PC-3 (cell line): ENCODE measurements at regions not wholly inside any gene's neighbourhood (a gene's known extent, or its start where the extent isn't known, plus 50 kb on each side); places are given as distances from the start of the nearest gene placed in this dataset.

Experiments
- ATAC-seq: fragments of 200-7000 bp; cut with Tn5 transposase; 2 replicates; pipeline ENCODE4 v1.9.1; 2020; ENCODE audit warnings: mild to moderate bottlenecking, moderate library complexity
- BruUV-seq: library from RNA; stranded (reverse); fragments of 400-500 nt; replicated peaks from 2 replicates; lab custom pipeline; 2021; lab: Mats Ljungman, UMichigan
- CTCF ChIA-PET: fragments of 300-600 bp; sonication (Branson Sonifier 250); formaldehyde crosslinking; loops from one replicate; lab custom pipeline; 2022; ENCODE audit warnings: antibody characterized with exemption; lab: Charles Lee
- POLR2A ChIA-PET: fragments of 300-600 bp; sonication (Branson Sonifier 250); formaldehyde crosslinking; loops from one replicate; lab custom pipeline; 2022; ENCODE audit warnings: antibody characterized with exemption; ENCODE audit not compliant: unreplicated experiment; lab: Charles Lee
- DNase-seq: peaks from one replicate; pipeline ENCODE4 v3.0.0-alpha.2; 2015
- H2AFZ ChIP-seq: fragments of 300-600 bp; sonication (generic); 2 replicates; pipeline ENCODE4 v1.6.0; 2016; ENCODE audit warnings: antibody characterized with exemption, low read length
- H3F3A ChIP-seq: fragments of 300-600 bp; sonication (generic); one replicate; pipeline ENCODE4 v1.6.0; 2017; ENCODE audit warnings: antibody characterized with exemption, low read length, control low read depth, mild to moderate bottlenecking; ENCODE audit not compliant: unreplicated experiment
- H3K27ac ChIP-seq: fragments of 300-600 bp; sonication (generic); 2 replicates; pipeline ENCODE4 v1.5.1; 2016; ENCODE audit warnings: mild to moderate bottlenecking, low read length
- H3K27me3 ChIP-seq: fragments of 300-600 bp; sonication (generic); 2 replicates; pipeline ENCODE4 v1.6.1; 2016; ENCODE audit warnings: low read length, mixed read lengths
- H3K36me3 ChIP-seq: fragments of 300-600 bp; sonication (generic); 2 replicates; pipeline ENCODE4 v1.6.1; 2016; ENCODE audit warnings: low read depth, mixed run types, low read length, mixed read lengths
- H3K4me1 ChIP-seq: fragments of 300-600 bp; sonication (generic); 2 replicates; pipeline ENCODE4 v1.5.1; 2016; ENCODE audit warnings: low read length; ENCODE audit not compliant: insufficient read depth
- H3K4me2 ChIP-seq: fragments of 300-600 bp; sonication (generic); 2 replicates; pipeline ENCODE4 v1.6.0; 2016; ENCODE audit warnings: low read length
- H3K4me3 ChIP-seq: fragments of 300-600 bp; sonication (generic); 2 replicates; pipeline ENCODE4 v1.5.1; 2016; ENCODE audit warnings: mild to moderate bottlenecking, low read length, mixed read lengths
- H3K79me2 ChIP-seq: fragments of 300-600 bp; sonication (generic); 2 replicates; pipeline ENCODE4 v1.6.1; 2017; ENCODE audit warnings: low read length, mixed read lengths
- H3K9ac ChIP-seq: fragments of 300-600 bp; sonication (generic); 2 replicates; pipeline ENCODE4 v1.6.0; 2016; ENCODE audit warnings: mild to moderate bottlenecking, low read length
- H3K9me2 ChIP-seq: fragments of 300-600 bp; sonication (generic); replicated peaks from 2 replicates; pipeline ENCODE4 v1.6.1; 2016; ENCODE audit warnings: mixed run types, low read length, mixed read lengths
- H3K9me3 ChIP-seq: fragments of 300-600 bp; sonication (generic); 2 replicates; pipeline ENCODE4 v1.6.1; 2016; ENCODE audit warnings: low read length, mixed read lengths
- H4K20me1 ChIP-seq: fragments of 300-600 bp; sonication (generic); 2 replicates; pipeline ENCODE4 v1.6.1; 2016; ENCODE audit warnings: low read length, mixed read lengths
- CTCF ChIP-seq: fragments of 300-600 bp; sonication (generic); conservative IDR thresholded peaks from 2 replicates; pipeline ENCODE4 v1.5.1; 2017; ENCODE audit warnings: antibody characterized with exemption, low read depth, mild to moderate bottlenecking, low read length
- EZH2 ChIP-seq: fragments of 300-600 bp; sonication (generic); IDR thresholded peaks from one replicate; pipeline ENCODE4 v1.6.1; 2017; ENCODE audit warnings: antibody characterized with exemption, mild to moderate bottlenecking, low read length; ENCODE audit not compliant: unreplicated experiment
- EZH2phosphoT487 ChIP-seq: fragments of 300-600 bp; sonication (generic); IDR thresholded peaks from 2 replicates; pipeline ENCODE4 v1.6.1; 2018; ENCODE audit warnings: mild to moderate bottlenecking, antibody characterized with exemption, low read length, borderline replicate concordance
- intact Hi-C: fragments of 100-400 bp; cut with micrococcal nuclease; formaldehyde crosslinking; loops from 2 replicates; pipeline ENCODE4 v1.9.0; 2023

- no peaks in the 10 kb centered on the region for H3K27me3 ChIP-seq
- no peaks in the 10 kb centered on the region for H3K36me3 ChIP-seq
- H3K27ac ChIP-seq, result no peak overlapping the region
- no peak overlapping the region for H2AFZ ChIP-seq
- no peak overlapping the region for H3K4me2 ChIP-seq
- no peaks in the 10 kb centered on the region for H3F3A ChIP-seq
- ChIA-PET POLR2A (no interaction called here), CTCF (no interaction called here)
- no peak overlapping the region for H3K4me3 ChIP-seq
- H3K9me2 ChIP-seq, result no peaks in the 10 kb centered on the region
- no peaks in the 10 kb centered on the region for H4K20me1 ChIP-seq
- H3K4me1 ChIP-seq, result no peaks in the 10 kb centered on the region
- H3K9me3 ChIP-seq, result no peaks in the 10 kb centered on the region
- no TSS peak for BruUV-seq
- intact Hi-C loops, result no loop called here
- TF ChIP-seq CTCF (no peak), EZH2 (no peak), EZH2phosphoT487 (no peak)
- no peak overlapping the region for H3K9ac ChIP-seq
- ATAC-seq (no peak), DNase-seq (no peak)
- H3K79me2 ChIP-seq, result no peaks in the 10 kb centered on the region
Measured at GRCh38 chr2:185360776-185361175, 377.8 kb upstream of the FSIP2 start.

GRCh38 chr2:185372188-185372587 is 366.4 kb upstream of the FSIP2 start:
- Histone ChIP-seq H3F3A (no peaks in the 10 kb centered on the region), H3K4me1 (no peaks in the 10 kb centered on the region), H3K4me3 (no peak overlapping the region), H3K79me2 (no peaks in the 10 kb centered on the region), H3K36me3 (no peaks in the 10 kb centered on the region), H3K27me3 (no peaks in the 10 kb centered on the region), H3K9me3 (no peaks in the 10 kb centered on the region), H4K20me1 (no peaks in the 10 kb centered on the region), H3K9me2 (no peaks in the 10 kb centered on the region), H2AFZ (no peak overlapping the region), H3K27ac (no peak overlapping the region), H3K9ac (no peak overlapping the region), H3K4me2 (no peak overlapping the region)
- intact Hi-C loops, result no loop called here
- DNase-seq, result peak; percentile 54
- ChIA-PET CTCF (no interaction called here), POLR2A (no interaction called here)
- TF ChIP-seq EZH2 (no peak), CTCF (no peak), EZH2phosphoT487 (no peak)
- BruUV-seq, result no TSS peak
- no peak for ATAC-seq

GRCh38 chr2:185373229-185373628 is 365.4 kb upstream of the FSIP2 start:
- Histone ChIP-seq H3K9me3 (no peaks in the 10 kb centered on the region), H3K27ac (no peak overlapping the region), H3K4me3 (no peak overlapping the region), H3K36me3 (no peaks in the 10 kb centered on the region), H3F3A (no peaks in the 10 kb centered on the region), H3K9me2 (no peaks in the 10 kb centered on the region), H3K27me3 (no peaks in the 10 kb centered on the region), H3K4me1 (no peaks in the 10 kb centered on the region), H3K79me2 (no peaks in the 10 kb centered on the region), H3K9ac (no peak overlapping the region), H2AFZ (no peak overlapping the region), H3K4me2 (no peak overlapping the region), H4K20me1 (no peaks in the 10 kb centered on the region)
- CTCF ChIA-PET, result no interaction called here
- intact Hi-C loops, result no loop called here
- no peak for DNase-seq
- TF ChIP-seq CTCF, result no peak
- TF ChIP-seq EZH2phosphoT487, result no peak
- TF ChIP-seq EZH2, result no peak
- no peak for ATAC-seq
- POLR2A ChIA-PET, result no interaction called here
- BruUV-seq, result no TSS peak
